Retinal pigment epithelial cell (primary cell): ENCODE measurements at regions not wholly inside any gene's neighbourhood (a gene's known extent, or its start where the extent isn't known, plus 50 kb on each side); places are given as distances from the start of the nearest gene placed in this dataset.
"Not testable (repeated sequence)": the region's sequence is repeated elsewhere in the genome, so short reads cannot be mapped to it uniquely, and the experiment has no call there.

ENCODE experiments used
- DNase-seq: peaks from one replicate; pipeline ENCODE4 v3.0.0-alpha.2; 2010; ENCODE audit warnings: low read depth
- H3K4me3 ChIP-seq: 2 replicates; pipeline ENCODE4 v1.5.1; 2011; ENCODE audit warnings: mild to moderate bottlenecking, low read length, control low read depth, moderate library complexity
- CTCF ChIP-seq: conservative IDR thresholded peaks from 2 replicates; pipeline ENCODE4 v1.5.1; 2011; ENCODE audit warnings: low read depth, low read length, control low read depth, inconsistent platforms

- H3K4me3 ChIP-seq = no peak overlapping the region
- DNase-seq = no peak
- no peak for TF ChIP-seq CTCF
Observed at GRCh38 chr21:27519361-27519760, 552.5 kb upstream of the ADAMTS5 start.

GRCh38 chr21:27517177-27517576, 550.3 kb upstream of the ADAMTS5 start:
- H3K4me3 ChIP-seq, DNase-seq: not testable (repeated sequence)

- no peak overlapping the region for H3K4me3 ChIP-seq
- no peak for TF ChIP-seq CTCF
- DNase-seq = no peak
Observed at GRCh38 chr21:27515676-27516075, 548.8 kb upstream of the ADAMTS5 start.

GRCh38 chr21:27513825-27514224, 546.9 kb upstream of the ADAMTS5 start:
- DNase-seq = no peak
- H3K4me3 ChIP-seq = no peak overlapping the region
- no peak for TF ChIP-seq CTCF

GRCh38 chr21:27513016-27513415, 546.1 kb upstream of the ADAMTS5 start:
- no peak overlapping the region for H3K4me3 ChIP-seq
- no peak for DNase-seq
- TF ChIP-seq CTCF = no peak

- H3K4me3 ChIP-seq = no peak overlapping the region
- TF ChIP-seq CTCF = no peak
- no peak for DNase-seq
Observed at GRCh38 chr21:27511233-27511632, 544.3 kb upstream of the ADAMTS5 start.

GRCh38 chr21:27507695-27508094, 540.8 kb upstream of the ADAMTS5 start:
- TF ChIP-seq CTCF = no peak
- DNase-seq = no peak
- H3K4me3 ChIP-seq = no peak overlapping the region

GRCh38 chr21:27505516-27505915, 538.6 kb upstream of the ADAMTS5 start:
- no peak overlapping the region for H3K4me3 ChIP-seq
- no peak for TF ChIP-seq CTCF
- peak; percentile 80 for DNase-seq
